ENCODE measurements at regions not wholly inside any gene's neighbourhood (a gene's known extent, or its start where the extent isn't known, plus 50 kb on each side); places are given as distances from the start of the nearest gene placed in this dataset.

GRCh38 chr11:42773729-42774128 is 538.1 kb upstream of the API5 start:
- Histone ChIP-seq H3K9me3 (no peaks in the 10 kb centered on the region), H3K27me3 (replicated peaks; ENCODE audit: insufficient read depth) (no peaks in the 10 kb centered on the region), H3K4me3 (no peak overlapping the region), H3K27ac (no peak overlapping the region), H3K36me3 (no peaks in the 10 kb centered on the region), H3K4me1 (ENCODE audit: control insufficient read depth in 1 of 2, low read depth in 2 of 2) (no peaks in the 10 kb centered on the region)
- DNase-seq (ENCODE audit: low spot score) (no peak), ATAC-seq (ENCODE audit: insufficient number of reproducible peaks, low FRiP score, low read depth) (no peak)
- no peak for TF ChIP-seq CTCF (IDR thresholded peaks at IDR 0.05)

DNA sequence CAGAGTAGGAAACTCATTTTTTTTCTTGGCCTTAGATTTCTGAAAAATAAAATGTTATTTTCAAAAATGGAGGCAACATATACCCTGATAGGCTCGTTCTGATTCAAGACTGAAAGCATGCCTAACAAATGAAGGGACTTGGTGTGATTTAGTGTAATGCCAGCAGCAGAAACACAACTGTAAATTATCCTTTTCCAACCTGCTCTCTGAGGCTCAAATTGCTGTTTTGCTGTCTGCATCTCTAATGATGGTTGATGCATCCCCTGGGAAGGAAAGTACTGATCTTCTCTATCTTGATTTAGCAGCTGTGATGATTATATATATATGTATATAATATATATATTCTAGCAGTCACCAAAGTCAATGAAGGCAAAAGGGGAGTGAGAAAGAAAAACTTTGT is 537.2 kb upstream of the API5 start:
- no peak for TF ChIP-seq CTCF (IDR thresholded peaks at IDR 0.05)
- Histone ChIP-seq H3K36me3 (no peaks in the 10 kb centered on the region), H3K4me1 (ENCODE audit: control insufficient read depth in 1 of 2, low read depth in 2 of 2) (no peaks in the 10 kb centered on the region), H3K9me3 (no peaks in the 10 kb centered on the region), H3K4me3 (no peak overlapping the region), H3K27ac (no peak overlapping the region), H3K27me3 (replicated peaks; ENCODE audit: insufficient read depth) (no peaks in the 10 kb centered on the region)
- ATAC-seq (ENCODE audit: insufficient number of reproducible peaks, low FRiP score, low read depth) (no peak), DNase-seq (ENCODE audit: low spot score) (no peak)

DNA sequence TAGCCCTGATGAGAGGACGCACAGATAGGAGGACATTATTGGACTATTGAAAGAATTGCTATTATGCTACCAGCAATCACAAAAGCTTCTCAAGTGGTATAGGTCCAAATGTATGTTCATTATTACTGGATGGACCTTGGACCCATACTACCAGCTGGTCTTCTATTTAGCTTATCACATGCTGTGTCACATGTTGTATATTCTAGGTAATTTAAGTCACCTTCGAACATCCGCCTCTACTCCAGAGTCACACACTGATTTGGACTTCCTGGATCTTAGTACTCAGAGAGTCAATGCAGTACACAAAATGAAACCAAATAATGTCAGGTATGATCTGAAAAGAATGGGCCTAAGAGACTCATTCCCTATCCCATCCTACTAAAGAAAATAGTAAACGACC is 534.0 kb upstream of the API5 start:
- Histone ChIP-seq H3K9me3 (no peaks in the 10 kb centered on the region), H3K27me3 (replicated peaks; ENCODE audit: insufficient read depth) (no peaks in the 10 kb centered on the region), H3K27ac (no peak overlapping the region), H3K4me3 (no peak overlapping the region), H3K4me1 (ENCODE audit: control insufficient read depth in 1 of 2, low read depth in 2 of 2) (no peaks in the 10 kb centered on the region), H3K36me3 (no peaks in the 10 kb centered on the region)
- no peak for DNase-seq (ENCODE audit: low spot score)
- ATAC-seq (ENCODE audit: insufficient number of reproducible peaks, low FRiP score, low read depth): no peak
- TF ChIP-seq CTCF (IDR thresholded peaks at IDR 0.05): no peak

GRCh38 chr11:42778193-42778592 is 533.6 kb upstream of the API5 start:
- ATAC-seq (ENCODE audit: insufficient number of reproducible peaks, low FRiP score, low read depth) (no peak), DNase-seq (ENCODE audit: low spot score) (no peak)
- Histone ChIP-seq H3K36me3 (no peaks in the 10 kb centered on the region), H3K27me3 (replicated peaks; ENCODE audit: insufficient read depth) (no peaks in the 10 kb centered on the region), H3K27ac (no peak overlapping the region), H3K4me1 (ENCODE audit: control insufficient read depth in 1 of 2, low read depth in 2 of 2) (no peaks in the 10 kb centered on the region), H3K4me3 (no peak overlapping the region), H3K9me3 (no peaks in the 10 kb centered on the region)
- TF ChIP-seq CTCF (IDR thresholded peaks at IDR 0.05): no peak

GRCh38 chr11:42779555-42779954 is 532.2 kb upstream of the API5 start:
- ATAC-seq (ENCODE audit: insufficient number of reproducible peaks, low FRiP score, low read depth) (no peak), DNase-seq (ENCODE audit: low spot score) (no peak)
- Histone ChIP-seq H3K9me3 (no peaks in the 10 kb centered on the region), H3K27ac (no peak overlapping the region), H3K4me3 (no peak overlapping the region), H3K36me3 (no peaks in the 10 kb centered on the region), H3K27me3 (replicated peaks; ENCODE audit: insufficient read depth) (no peaks in the 10 kb centered on the region), H3K4me1 (ENCODE audit: control insufficient read depth in 1 of 2, low read depth in 2 of 2) (no peaks in the 10 kb centered on the region)
- TF ChIP-seq CTCF (IDR thresholded peaks at IDR 0.05): no peak
